ENCODE measurements at regions not wholly inside any gene's neighbourhood (a gene's known extent, or its start where the extent isn't known, plus 50 kb on each side); places are given as distances from the start of the nearest gene placed in this dataset.
"Not testable (repeated sequence)": the region's sequence is repeated elsewhere in the genome, so short reads cannot be mapped to it uniquely, and the experiment has no call there.

DNA sequence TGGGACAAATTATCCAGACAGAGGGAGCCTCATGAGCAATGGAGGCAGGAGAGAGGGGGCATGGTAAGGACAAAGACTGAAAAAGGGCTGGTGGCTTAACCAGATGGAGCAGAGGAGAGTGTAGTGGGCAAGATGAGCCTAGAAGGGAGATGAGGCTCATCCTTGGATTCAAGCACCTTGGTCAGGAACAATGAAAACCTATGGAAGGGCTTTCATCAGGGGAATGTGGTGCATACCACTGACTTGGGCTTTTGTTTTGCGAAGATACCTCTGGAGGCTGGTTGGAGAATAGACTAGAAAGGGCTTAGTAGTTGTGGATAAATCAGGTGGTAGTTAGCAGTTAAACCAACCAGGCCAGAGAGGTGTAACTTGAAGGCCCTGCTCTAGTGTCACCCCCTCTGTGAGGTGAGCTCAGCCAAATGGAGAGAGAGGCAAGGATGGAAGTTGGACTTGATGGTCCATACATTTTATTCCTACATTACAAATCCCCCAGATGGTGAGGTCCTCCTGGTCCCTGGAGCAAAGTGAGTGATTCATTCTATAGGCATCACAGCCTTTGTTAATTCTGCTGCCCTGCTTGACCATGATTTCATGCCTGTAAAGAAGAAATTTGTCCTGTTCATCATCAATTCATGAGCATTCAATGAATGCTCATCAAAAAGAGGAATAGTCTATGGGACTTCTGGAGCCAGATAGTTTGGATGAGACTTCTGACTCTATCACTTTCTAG is 264.8 kb upstream of the IGFBP7 start:
- no peak for DNase-seq

DNA sequence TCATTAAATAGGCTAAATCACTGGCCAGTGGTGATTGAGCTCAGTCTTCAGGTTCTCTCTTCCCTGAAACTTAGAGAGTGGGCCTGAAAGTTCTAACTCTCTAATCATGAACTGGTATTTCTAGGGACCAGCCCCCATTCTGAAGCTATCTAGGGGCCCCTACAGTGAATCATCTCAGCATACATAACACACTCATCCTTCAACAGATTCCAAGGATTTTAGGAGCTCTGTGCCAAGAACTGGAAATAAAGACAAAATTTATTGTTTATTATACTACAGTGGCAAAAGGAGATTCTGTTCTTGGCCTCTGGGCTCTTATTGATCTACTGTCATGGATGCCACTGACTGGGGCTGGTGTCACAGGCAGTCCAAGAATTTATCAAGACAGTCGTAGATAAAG is 263.8 kb upstream of the IGFBP7 start:
- DNase-seq = no peak

DNA sequence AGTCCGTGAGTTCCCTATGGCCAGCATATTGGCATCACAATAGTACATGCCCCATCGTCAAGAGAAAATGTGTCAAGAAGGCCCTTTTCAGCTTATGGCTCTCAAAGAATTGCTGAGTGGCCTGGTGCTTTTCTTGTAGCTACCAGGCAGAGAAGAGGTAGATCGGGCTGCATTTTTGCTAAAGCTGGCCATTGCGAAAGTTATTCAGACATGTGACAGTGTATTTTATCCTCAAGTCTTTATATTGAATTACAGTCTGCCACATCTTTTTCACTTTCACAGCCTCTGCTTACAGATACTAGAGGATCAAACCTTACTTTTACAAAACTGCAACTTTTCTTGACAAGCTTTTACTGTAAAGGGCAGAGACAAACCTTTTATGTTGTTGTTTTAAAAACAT is 261.5 kb upstream of the IGFBP7 start:
- DNase-seq = no peak

DNA sequence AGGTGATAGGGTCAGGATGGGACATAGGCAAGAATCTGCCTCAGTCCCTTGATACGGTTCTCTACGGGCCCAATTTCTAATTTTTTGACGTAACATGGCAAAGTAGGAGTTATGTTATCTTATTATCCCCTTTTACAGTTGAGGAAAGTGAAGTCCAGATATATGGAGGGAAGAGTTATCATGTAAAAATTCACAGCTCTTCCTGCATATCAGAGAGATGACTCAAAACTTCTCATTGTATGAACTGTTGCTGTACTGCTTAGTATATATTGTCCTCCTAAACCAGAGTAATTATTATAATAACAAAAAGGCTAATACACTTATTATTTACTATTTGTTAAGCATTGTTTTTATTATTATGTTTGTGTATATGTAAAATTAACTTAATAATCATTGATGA is 260.5 kb upstream of the IGFBP7 start:
- DNase-seq = no peak

DNA sequence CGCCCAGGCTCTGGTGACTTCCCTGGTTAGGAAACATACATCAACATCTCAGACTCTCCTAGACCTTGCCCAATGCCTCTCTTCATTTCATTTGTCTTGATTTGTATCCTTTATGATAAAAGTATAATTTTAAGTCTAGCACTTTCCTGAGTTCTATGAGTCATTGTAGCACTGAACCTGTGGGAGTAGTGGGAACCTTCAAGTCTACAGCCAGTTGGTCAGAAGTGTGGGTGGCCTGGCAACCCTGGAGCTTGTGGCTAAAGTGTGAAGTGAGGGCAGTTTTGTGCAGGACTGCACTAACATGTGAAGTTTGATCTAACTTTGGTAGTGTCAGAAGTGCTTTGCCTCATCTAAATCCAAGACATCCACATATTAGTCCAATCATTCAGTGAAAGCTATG is 259.3 kb upstream of the IGFBP7 start:
- no peak for DNase-seq

DNA sequence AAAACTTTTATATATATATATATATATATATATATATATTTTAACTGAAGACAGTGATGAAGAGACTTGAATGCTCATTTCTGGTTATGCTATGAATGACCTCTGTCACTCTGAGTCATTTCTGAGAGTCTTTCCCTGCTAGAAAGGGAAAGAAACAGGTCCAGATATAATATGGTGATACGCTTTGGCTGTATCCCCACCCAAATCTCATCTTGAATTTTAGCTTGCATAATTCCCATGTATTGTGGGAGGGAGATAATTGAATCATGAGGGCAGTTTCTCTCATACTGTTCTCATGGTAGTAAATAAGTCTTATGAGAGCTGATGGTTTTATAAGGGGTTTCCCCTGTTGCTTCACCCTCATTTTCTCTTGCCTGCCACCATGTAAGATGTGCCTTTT is 254.1 kb upstream of the IGFBP7 start:
- DNase-seq = no peak

DNA sequence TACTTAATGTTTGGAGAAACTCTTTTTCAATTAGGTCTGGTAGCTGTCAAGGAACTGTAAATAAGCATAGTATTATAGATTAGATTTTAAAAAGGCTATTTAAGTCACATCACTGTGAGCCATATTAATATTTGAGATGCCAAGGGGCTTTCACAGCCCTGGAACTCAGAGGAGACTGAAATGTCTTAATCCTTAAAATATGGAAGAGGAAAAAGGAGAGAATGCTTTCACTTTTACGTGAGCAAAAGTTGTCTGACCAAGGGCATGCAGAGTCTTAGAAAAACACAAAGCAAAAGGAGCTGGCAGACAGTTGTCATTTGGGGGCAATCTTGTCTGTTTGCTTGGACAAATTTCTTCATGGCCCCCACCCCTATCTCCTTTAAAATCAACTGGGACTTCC is 253.2 kb upstream of the IGFBP7 start:
- DNase-seq = no peak

DNA sequence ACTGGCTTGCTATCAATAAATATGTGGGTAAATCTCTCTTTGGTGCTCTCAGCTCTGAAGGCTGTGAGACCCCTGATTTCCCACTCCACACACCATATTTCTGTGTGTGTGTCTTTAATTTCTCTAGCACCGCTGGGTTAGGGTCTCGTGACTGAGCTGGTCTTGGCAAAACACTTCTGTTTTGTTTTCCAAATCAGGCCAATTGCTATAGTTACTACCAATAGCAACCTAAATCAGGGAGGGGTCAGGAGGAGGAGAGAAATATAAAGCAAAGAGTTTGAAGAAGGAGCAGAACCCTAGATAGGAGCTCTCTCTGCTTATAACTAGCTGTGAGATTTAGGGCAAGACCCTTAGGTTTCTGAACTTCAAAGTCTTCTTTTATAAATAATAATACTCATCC is 250.5 kb upstream of the IGFBP7 start:
- no peak for DNase-seq

- no peak for DNase-seq
Observed at GRCh38 chr4:57355101-57355665, 245.0 kb upstream of the IGFBP7 start.

- no peak for DNase-seq
Observed at GRCh38 chr4:57351731-57352130, 241.5 kb upstream of the IGFBP7 start.

DNA sequence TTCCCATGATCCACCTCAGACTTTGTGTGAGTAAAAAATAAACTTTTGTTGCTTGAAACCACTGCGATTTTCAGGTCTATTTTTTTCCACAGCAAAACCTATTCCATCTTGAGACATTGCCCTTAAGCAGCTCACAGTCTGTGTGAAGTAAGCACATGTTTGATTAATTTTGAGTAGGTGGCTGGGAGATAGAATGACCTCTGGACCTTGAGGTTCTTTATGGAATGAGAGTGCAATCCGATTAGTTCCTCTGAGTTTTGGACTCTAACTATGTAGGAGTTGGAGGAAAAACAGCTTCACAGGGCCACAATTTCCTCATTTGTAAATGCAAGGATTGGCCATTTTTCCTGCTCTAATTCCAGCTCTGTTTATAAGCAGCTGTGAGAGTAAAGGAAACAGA is 234.1 kb upstream of the IGFBP7 start:
- no peak for DNase-seq

DNA sequence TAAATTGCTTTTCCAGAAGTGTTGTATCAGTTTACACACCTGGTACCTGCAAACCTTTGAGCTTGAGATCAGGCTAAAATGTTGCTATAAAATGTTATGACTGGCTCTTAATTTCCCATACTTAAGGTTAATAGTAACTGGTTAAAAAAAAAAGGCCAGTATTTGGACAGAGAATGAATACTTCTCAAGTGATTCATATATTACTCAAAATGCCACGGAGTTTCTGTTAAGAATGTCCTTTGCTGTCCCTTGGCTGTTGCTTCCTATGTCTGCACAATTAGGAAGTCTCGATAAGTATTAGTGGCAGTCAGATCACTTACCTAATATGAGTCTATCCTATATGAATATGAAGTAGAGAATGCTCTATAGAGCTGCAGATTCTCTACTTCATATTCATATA is 232.2 kb upstream of the IGFBP7 start:
- DNase-seq = no peak

- not testable (repeated sequence) for DNase-seq
Observed at GRCh38 chr4:57338861-57339260, 228.7 kb upstream of the IGFBP7 start.

DNA sequence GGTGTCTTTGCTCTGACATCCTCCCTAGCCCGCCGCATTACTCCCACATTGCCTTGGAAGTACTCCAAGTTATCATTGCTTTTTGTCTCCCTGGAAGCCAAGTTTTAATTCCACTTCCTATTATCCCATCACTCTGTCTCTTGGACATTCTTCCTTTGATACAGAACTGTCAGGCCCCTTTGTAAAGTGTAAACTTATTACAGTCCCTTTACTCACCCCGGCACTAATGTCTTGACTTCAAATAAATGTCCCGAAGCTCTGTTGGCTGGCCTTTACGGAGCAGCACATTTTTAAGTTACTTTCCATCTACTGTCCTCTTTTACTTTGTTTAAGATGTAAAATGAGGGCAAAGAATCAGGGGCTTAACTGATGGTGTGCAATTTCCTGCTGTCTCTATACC is 223.5 kb upstream of the IGFBP7 start:
- DNase-seq = no peak

DNA sequence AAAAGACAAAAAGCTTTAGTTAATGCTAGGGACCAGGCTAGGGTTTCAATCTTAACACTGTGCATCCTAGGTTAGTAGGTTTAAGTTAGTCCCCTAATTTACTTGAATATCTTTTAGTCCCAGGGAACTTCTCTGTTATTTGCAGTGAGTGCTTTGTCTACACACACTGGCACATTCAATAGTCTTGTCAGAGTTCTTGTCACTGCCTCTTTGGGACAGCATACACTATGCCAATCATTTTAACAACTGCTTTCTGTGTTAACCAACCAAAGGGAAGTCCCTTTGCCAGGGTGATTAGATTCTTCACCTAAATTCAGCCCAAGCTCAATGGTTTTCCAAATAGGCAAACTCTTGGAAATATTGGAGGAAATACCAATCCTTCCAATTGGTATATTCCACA is 221.8 kb upstream of the IGFBP7 start:
- DNase-seq = no peak

- no peak for DNase-seq
Observed at GRCh38 chr4:57329279-57329678, 219.1 kb upstream of the IGFBP7 start.

GRCh38 chr4:57324673-57325307 is 214.6 kb upstream of the IGFBP7 start:
- DNase-seq = no peak

- DNase-seq = no peak
Observed at GRCh38 chr4:57320849-57321248, 210.7 kb upstream of the IGFBP7 start.

DNA sequence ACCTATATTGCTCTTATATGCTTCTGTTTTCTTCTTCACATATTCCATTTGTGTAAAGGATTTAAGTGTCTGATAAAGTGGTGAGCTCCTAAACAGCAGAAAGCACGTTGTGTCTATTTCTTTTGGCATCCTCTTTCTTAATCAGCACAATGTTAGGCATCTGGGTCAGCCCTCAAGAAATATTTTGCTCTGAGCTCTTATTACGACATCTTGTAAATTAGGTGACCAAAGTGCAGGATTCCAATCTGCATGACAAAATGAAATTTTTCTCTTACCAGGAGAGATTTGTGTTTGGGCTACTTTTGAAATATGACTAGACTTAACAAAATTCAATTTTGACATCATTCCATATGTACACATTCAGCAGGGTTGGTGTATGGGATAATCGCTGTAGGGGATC is 210.0 kb upstream of the IGFBP7 start:
- DNase-seq = no peak

DNA sequence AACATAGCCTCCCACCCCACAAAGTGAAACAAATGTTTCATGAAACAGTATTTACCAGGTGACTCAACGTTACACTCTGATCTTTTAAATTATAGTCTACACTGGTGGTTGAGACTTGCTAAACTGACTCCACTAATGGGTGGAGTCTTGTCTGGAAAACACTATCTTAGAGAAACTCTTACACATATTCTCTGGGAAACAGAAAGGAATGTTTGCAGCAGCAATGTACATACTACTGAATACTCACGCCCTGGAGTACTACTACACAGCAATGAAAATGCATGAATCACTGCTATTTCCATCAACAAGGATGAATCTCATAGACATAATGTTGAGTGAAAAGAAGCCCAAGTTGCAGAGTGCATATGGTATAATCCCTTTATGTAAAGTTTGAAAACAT is 208.5 kb upstream of the IGFBP7 start:
- no peak for DNase-seq

DNA sequence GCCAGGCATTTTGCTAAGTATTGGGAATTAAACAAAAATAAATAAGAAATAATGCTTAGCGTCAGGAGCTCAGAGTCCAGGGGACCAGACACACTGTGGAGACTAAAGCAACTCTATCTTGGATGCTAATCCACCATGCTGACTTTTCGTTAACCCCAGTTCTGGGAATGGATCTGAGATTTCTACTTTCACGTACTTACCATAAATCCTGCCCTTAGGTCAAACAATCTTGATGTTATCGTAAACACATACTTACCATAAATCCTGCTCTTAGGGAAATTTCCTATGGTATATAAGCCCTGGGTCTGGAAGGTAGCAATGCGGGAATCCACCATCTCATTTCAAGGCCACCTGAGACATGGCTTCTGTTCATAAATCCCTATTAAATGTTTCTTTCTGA is 204.5 kb upstream of the IGFBP7 start:
- DNase-seq = no peak

GRCh38 chr4:57312296-57312695 is 202.1 kb upstream of the IGFBP7 start:
- DNase-seq = no peak

- DNase-seq = no peak
Observed at GRCh38 chr4:57309658-57310057, 199.5 kb upstream of the IGFBP7 start.

GRCh38 chr4:57308301-57308700 is 198.1 kb upstream of the IGFBP7 start:
- DNase-seq = no peak

DNA sequence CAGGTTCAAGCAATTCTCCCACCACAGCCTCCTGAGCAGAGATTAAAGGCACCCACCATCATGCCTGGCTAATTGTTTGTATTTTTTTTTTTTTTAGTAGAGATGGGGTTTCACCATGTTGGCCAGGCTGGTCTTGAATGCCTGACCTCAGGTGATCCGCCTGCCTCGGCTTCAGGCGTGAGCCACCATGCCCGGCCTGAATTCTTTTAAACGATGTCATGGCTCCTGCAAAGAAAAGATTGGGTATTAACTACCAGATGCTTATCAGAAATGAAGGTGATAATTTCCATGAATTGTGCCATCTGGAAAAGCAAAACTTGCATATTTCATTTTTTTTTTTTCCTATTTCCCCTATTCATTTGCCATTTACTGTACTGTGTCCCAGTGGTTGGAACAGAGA is 195.7 kb upstream of the IGFBP7 start:
- no peak for DNase-seq

Data from dermis blood vessel endothelial cell (primary cell).